Kidney epithelial cell (primary cell): ENCODE measurements at regions not wholly inside any gene's neighbourhood (a gene's known extent, or its start where the extent isn't known, plus 50 kb on each side); places are given as distances from the start of the nearest gene placed in this dataset.

Source experiments
- DNase-seq: peaks from one replicate; pipeline ENCODE4 v3.0.0-alpha.2; 2010; ENCODE audit warnings: low read depth
- H3K27me3 ChIP-seq: 2 replicates; pipeline ENCODE4 v1.6.0; 2011; ENCODE audit warnings: low read length; ENCODE audit not compliant: control insufficient read depth, insufficient read depth
- H3K36me3 ChIP-seq: 2 replicates; pipeline ENCODE4 v1.5.1; 2011; ENCODE audit warnings: low read length; ENCODE audit not compliant: control insufficient read depth, insufficient read depth
- H3K4me3 ChIP-seq: 2 replicates; pipeline ENCODE4 v1.5.1; 2011; ENCODE audit warnings: low read depth, mild to moderate bottlenecking, control low read depth, low read length
- TF ChIP-seq, protein P1 (sequence below): IDR thresholded peaks from 2 replicates; pipeline ENCODE4 v1.5.1; 2011; ENCODE audit warnings: mild to moderate bottlenecking, moderate library complexity, low read length, control low read depth, inconsistent platforms; ENCODE audit not compliant: insufficient read depth, poor library complexity, severe bottlenecking

DNA sequence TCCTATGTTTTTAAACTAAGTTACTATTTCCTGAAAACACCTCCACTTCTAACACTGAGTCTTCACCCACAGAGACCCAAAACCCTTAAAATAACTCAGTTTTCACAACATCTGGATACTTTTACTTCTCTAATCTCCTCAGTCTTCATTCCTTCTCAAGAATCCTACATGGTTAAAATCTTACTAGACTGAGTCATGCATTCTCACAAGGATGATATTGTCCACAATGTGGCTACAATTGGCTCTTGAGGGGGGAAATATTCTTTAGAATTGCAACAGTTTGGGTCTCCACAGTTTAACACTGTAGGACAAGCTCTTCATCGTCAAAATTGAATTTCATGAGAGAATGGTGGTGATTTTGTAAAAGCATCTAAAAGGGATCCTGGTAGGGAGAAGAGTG, 397.1 kb downstream of the SLITRK5 start:
- Histone ChIP-seq H3K4me3 (no peak overlapping the region), H3K27me3 (no peaks in the 10 kb centered on the region), H3K36me3 (no peaks in the 10 kb centered on the region)
- DNase-seq, result no peak
- TF ChIP-seq, protein P1, sequence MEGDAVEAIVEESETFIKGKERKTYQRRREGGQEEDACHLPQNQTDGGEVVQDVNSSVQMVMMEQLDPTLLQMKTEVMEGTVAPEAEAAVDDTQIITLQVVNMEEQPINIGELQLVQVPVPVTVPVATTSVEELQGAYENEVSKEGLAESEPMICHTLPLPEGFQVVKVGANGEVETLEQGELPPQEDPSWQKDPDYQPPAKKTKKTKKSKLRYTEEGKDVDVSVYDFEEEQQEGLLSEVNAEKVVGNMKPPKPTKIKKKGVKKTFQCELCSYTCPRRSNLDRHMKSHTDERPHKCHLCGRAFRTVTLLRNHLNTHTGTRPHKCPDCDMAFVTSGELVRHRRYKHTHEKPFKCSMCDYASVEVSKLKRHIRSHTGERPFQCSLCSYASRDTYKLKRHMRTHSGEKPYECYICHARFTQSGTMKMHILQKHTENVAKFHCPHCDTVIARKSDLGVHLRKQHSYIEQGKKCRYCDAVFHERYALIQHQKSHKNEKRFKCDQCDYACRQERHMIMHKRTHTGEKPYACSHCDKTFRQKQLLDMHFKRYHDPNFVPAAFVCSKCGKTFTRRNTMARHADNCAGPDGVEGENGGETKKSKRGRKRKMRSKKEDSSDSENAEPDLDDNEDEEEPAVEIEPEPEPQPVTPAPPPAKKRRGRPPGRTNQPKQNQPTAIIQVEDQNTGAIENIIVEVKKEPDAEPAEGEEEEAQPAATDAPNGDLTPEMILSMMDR, result no peak

DNA sequence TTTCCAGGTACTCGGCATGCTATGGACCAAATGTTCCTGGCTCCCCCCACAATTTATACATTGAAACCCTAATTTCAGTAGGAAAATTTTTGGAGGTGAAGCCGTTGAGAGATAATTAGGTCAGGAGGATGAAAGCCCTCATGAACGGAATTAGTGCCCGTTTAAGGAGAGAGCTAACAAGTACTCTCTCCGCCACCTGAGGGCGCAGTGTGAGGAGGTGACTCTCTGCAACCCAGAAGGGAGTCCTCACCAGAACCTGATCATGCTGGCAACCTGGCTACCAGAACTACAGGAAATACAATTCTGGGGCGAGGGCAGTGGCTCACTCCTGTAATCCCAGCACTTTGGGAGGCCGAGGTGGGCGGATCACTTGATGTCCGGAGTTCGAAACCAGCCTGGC, 397.8 kb downstream of the SLITRK5 start:
- no peak for DNase-seq
- no peaks in the 10 kb centered on the region for H3K27me3 ChIP-seq
- TF ChIP-seq, protein P1, result no peak
- no peaks in the 10 kb centered on the region for H3K36me3 ChIP-seq
- no peak overlapping the region for H3K4me3 ChIP-seq

DNA sequence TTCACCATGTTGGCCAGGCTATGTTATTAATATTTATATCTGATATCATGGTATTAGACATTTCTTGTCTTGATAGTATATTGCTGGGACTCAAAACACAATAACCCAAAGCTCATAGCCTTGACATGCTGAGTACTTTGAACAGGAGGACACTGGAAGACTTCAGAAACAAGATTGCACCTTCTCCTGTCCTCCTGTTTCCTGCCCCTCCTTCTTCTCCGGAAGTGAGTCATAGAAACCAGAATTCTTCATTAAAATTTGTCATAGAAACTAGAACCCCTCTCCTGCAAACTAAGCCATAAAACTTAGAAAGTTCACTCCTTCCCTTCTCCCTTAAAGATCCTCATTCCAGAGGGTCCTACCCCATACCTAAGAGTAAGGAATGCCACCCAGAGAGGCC, 400.2 kb downstream of the SLITRK5 start:
- TF ChIP-seq, protein P1, result no peak
- Histone ChIP-seq H3K4me3 (no peak overlapping the region), H3K27me3 (no peaks in the 10 kb centered on the region), H3K36me3 (no peaks in the 10 kb centered on the region)
- no peak for DNase-seq

DNA sequence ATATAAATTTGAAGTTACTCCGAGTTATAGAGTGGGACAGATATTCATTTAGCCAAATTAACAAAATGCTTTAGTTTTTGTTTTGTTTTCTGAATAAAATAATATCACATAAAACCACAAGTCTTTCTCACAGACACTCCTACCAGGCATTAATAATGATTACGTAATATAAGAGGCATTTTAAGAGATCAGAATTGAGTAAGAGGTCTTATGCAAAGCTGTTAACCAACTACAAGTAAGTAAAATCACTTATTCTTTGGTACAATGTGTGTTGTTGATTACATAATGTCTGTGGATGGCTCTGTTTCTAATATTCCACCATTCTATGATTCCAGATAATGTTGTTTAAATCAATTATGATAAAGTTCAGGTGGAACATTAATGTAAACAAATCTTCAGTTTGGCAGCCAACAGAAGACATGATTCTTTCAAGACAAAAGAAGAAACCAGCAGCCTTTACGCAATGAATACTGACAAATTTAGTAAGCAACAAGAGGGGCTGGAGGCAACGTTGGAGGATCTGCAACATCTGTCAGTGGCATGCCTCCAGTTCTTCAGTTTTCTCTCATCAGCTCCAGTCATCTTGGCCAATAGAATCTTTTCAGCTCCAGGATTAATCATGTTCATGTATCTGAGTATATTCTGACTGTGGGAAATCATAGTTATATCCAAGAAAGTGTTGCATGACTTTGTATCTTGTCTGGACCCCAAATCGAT, 403.8 kb downstream of the SLITRK5 start:
- Histone ChIP-seq H3K36me3 (no peaks in the 10 kb centered on the region), H3K4me3 (no peak overlapping the region), H3K27me3 (no peaks in the 10 kb centered on the region)
- DNase-seq, result no peak
- TF ChIP-seq, protein P1, result no peak

DNA sequence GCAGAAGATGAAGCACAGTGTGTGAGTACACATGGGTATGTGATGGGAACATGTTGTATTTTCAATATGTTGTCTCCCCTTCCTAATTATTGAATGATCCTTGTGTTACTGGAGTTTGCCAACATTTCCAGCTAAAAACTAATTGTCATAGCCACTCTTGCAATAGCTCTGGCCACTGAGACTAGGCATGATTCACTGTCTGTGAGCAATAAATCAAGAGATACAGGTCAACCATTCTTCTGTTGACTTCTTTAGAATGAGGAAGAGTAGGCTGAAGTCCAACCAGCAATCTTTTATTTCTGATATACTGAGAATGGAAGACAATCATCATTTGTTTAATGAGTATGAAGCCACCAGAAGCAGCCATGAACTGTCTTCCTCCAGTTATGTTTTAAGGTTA, 413.9 kb downstream of the SLITRK5 start:
- Histone ChIP-seq H3K27me3 (no peaks in the 10 kb centered on the region), H3K36me3 (no peaks in the 10 kb centered on the region), H3K4me3 (no peak overlapping the region)
- TF ChIP-seq, protein P1, result no peak
- DNase-seq, result no peak

DNA sequence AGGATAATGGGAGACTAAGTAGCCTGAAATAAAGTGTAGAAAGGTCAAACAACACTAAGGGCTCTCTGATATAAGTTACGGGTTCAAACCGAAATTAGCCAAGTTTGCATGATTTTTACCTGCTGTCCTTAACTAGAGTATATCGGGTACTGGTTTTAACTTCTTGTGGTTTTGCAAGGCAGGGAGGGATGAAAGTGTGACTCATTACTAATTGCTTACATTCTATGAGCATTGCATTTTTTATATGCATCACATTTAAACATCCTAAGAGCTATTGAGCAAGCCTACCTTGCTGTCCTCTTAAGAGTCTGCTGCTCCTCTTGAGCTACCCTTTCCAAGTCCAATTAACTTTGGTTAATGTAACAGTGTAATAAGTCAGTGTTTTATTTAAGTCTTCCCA, 415.4 kb downstream of the SLITRK5 start:
- TF ChIP-seq, protein P1, result no peak
- Histone ChIP-seq H3K4me3 (no peak overlapping the region), H3K36me3 (no peaks in the 10 kb centered on the region), H3K27me3 (no peaks in the 10 kb centered on the region)
- DNase-seq, result peak; percentile 14
